Pons (tissue), 1 donor: ENCODE measurements at regions not wholly inside any gene's neighbourhood (a gene's known extent, or its start where the extent isn't known, plus 50 kb on each side); places are given as distances from the start of the nearest gene placed in this dataset.
A peak's percentile ranks its signal among the peaks of the same experiment; 100 is the strongest.
"Not testable (repeated sequence)": the region's sequence is repeated elsewhere in the genome, so short reads cannot be mapped to it uniquely, and the experiment has no call there.

Experiments used
- DNase-seq: peaks from one replicate; pipeline ENCODE4 v3.0.0-alpha.2; 2016; ENCODE audit warnings: low spot score

GRCh38 chr10:30731963-30732362 lies 102.4 kb upstream of the LYZL2 start:
- no peak for DNase-seq

DNA sequence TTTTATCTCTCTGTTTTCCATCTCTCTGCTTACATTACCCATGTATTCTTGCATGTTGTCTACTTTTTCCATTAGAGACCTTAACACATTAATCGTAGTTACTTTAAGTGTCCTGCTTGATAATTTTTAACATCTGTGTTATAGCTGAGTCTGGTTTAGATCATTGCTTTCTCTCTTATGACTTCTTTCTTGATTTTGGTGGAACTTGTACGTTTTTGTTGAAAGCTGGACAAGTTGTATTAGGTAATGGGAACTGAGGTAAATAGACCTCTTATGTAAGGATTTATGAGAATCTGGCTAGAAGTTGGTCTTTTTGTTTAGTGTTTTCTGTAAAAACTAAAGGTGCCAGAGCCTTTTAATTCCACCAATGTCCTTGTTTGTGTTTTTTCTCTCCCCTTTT lies 100.8 kb upstream of the LYZL2 start:
- DNase-seq, result no peak

DNA sequence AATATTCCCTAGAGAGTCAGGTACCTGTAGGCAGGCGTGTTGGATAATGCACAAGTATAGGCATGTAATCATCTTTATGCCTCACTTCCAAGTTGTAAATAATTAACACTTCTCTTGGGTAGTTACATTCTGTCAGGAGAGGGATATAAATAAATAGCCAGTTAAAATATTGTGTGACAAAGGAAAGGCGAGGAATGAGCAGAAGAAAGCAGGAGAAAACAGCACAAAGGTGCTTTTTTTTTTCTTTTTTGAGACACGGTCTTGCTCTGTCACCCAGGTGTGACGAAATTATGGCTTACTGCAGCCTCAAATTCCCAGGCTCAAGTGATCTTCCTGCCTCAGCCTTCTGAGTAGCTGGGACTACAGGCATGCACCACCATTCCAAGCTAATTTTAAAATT lies 99.2 kb upstream of the LYZL2 start:
- DNase-seq, result no peak

- DNase-seq, result no peak
These were observed 98.6 kb upstream of the LYZL2 start for GRCh38 chr10:30728127-30728526.

DNA sequence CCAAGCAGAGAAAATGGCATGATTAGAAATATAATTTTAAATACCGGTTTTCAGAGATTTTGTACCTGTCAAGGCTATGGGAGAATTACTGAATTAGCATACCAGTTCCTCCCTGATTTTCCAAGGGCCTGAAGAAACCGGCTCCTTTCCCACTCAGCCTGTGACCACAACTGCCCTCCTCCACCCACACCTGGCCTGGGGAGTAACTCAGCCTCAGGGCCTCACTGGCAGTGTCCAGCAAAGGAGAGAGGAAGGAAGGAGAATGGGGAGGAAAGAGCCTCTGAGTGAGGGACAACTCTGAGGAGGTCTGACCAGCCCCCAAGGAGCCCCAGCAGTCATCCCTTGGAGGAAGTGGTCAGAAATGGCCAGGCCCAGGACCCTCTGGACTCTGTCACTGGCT lies 98.0 kb upstream of the LYZL2 start:
- DNase-seq, result no peak

DNA sequence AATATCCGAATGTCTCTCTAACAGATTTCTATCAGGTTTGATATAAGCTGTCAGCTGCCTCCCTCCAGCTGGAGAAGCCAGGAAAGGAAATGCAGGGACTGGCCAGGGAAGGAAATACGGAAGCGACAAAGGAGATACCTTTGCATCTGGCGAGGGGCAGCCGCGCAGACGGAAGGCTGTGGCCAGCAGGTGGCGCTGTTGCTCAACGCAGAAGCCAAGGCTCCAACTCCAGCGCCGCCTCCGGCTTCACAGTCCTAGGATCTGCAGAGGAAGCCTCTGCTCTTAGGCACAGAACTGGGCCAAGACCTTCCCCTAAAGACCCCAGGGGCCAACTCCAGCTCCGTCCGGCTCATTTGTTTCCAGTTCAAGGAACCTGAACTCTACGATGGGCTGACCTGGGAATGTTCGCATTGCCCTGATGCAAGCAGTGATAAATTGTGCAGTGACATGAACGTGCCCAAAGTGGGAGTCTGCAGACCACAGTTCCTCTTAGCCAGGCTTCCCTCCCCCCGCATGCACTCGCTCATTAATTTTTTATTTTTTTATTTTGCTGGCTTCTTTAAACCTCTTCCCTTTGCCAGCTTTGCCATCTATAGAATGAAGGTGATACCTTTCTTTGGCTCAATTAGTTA lies 97.3 kb upstream of the LYZL2 start:
- DNase-seq, result peak; percentile 47

DNA sequence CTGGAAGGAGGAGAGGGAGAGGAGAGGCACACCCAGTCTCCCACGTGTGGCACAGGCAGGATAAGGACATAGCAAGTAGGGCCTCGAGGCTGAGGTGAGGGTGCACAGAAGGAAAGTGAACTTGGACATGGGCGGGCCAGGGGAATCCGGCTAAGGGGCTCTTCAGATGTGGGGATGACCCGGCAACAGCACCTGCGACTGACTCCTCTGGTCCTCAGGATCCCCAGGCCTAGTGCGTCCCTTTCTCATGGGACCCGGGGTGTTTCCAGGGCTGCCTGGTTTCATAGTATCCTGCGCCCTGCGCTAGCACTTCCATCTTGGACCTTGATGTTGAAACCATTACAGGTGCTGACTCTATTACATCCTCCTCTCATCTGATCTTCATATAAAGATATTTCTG lies 96.1 kb upstream of the LYZL2 start:
- no peak for DNase-seq

DNA sequence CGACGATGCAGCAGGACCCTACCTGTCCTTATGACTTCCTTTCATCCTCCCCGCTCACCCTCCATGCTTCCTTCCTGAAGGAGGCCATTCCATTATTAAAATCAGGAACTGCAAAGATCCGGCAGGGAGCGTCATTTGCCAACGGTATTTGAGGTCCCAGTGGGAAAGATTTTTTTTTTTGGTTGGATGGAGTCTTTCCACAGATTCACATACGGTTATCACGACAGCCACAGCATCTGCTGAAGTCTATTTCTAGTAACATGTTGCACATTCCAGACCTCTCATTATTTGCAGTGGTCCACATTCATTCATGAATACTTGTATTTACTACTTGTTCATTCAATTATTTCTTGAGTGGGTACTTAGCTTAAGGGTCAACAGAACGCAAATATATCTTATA lies 94.7 kb upstream of the LYZL2 start:
- DNase-seq, result no peak

DNA sequence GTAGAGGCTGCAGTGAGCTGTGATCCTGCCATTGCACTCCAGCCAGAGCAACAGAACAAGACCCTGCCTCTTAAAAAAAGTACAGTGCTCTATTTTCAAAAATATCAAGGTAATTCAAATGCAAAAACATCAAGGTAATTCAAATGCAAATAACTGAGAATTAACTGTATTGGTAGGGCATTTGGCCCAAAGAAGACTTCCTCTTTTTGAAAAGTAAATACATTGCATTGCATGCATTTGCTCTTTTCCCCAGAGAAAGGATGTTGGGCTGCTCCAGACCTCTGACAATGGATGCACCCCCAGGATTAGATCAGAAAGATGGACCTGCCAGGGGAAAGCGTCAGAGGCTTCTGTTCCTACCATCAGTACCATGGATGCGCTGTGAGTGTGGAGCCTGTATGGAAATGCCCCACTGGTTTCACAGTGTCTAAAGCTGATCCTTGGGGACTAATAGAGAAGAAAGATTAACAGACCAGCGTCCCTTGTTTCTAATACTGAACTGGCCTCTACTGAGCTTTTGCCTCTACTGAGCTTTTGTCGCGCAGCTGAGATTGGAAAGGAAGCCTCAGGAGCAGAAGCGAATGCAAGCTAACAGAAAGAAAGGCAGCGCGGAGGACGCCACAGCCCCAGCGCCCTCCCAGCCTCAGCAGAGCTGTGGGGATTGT lies 93.5 kb upstream of the LYZL2 start:
- DNase-seq, result no peak

GRCh38 chr10:30719832-30720231 lies 90.3 kb upstream of the LYZL2 start:
- DNase-seq, result no peak

GRCh38 chr10:30709700-30710358 lies 80.3 kb upstream of the LYZL2 start:
- DNase-seq, result no peak

GRCh38 chr10:30709229-30709628 lies 79.7 kb upstream of the LYZL2 start:
- no peak for DNase-seq

GRCh38 chr10:30708234-30708633 lies 78.7 kb upstream of the LYZL2 start:
- DNase-seq, result no peak

GRCh38 chr10:30706189-30706588 lies 76.6 kb upstream of the LYZL2 start:
- DNase-seq, result not testable (repeated sequence)

GRCh38 chr10:30705625-30706149 lies 76.1 kb upstream of the LYZL2 start:
- DNase-seq, result no peak

GRCh38 chr10:30705101-30705624 lies 75.6 kb upstream of the LYZL2 start:
- DNase-seq, result no peak

- not testable (repeated sequence) for DNase-seq
These were observed 75.1 kb upstream of the LYZL2 start for GRCh38 chr10:30704601-30705100.

GRCh38 chr10:30704026-30704600 lies 74.6 kb upstream of the LYZL2 start:
- no peak for DNase-seq

DNA sequence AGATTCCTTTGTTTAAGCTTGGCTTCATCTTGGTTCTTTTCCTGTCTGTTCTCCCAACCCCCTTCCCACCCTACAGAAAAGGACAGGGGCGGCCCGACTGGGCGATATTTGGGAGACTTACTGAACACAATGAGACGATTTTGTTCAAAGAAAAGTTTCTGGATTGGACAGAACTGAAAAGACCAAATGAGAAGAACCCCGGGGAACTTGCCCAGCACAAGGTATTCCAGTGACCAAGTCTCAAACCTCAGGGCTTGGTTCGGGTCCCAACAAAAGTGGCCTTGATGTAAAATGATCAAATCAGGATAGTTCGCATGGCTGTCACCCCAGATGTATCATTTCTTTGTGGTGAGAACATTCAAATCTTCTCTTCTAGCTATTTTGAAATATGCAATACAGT lies 73.9 kb upstream of the LYZL2 start:
- DNase-seq, result not testable (repeated sequence)

DNA sequence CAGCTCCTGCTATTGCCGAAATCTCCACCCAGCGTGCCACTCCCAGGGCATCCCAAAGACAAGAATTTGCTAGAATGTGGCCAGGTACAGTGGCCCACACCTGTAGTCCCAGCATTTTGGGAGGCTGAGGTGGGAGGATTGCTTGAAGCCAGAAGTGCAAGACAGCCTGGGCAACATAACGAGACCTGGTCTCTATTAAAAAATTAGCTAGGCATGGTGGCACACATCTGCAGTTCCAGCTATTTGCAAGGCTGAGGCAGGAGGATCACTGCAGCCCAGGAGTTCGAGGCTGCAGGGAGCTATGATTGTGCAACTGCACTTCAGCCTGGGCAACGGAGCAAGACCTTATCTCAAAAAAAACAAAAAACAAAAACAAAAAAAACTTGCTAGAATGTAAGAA lies 73.3 kb upstream of the LYZL2 start:
- no peak for DNase-seq

DNA sequence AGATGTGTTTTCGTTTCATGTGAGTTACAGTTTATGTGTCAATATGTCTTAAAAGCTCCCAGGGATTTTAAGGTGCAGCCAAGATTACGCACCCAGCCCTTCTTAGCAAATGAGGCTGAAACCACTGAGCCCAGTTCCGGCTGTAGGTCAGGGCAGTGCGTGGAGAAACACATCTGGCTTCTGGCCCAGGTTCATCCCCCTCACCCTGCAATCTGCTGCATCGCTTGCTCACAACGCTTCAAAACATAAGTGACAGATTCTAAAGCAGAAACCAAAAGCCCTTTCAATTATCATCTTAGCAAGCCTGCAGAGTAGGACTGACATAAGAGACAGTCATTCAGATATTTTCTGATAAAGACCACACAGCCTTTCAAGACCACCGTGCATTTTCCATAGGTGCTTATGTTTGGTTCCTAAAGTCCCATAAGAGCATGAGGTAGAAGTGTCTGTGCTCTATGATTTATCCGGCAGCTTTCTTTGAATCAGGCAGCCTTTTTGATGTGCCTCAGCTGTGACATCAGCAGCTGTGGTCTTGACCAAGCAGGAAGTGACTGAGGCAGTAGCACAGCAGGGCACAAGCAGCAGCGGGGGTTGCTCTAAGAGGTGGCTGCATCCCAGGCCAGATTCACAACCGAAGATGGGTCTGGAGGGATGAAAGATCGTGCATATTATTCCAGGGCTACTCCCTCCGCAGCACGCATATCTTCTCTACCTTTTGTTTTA lies 72.1 kb upstream of the LYZL2 start:
- no peak for DNase-seq

- DNase-seq, result no peak
These were observed 68.3 kb upstream of the LYZL2 start for GRCh38 chr10:30697806-30698205.
